ENCODE measurements at regions not wholly inside any gene's neighbourhood (a gene's known extent, or its start where the extent isn't known, plus 50 kb on each side); places are given as distances from the start of the nearest gene placed in this dataset.
A peak's percentile ranks its signal among the peaks of the same experiment; 100 is the strongest.

DNA sequence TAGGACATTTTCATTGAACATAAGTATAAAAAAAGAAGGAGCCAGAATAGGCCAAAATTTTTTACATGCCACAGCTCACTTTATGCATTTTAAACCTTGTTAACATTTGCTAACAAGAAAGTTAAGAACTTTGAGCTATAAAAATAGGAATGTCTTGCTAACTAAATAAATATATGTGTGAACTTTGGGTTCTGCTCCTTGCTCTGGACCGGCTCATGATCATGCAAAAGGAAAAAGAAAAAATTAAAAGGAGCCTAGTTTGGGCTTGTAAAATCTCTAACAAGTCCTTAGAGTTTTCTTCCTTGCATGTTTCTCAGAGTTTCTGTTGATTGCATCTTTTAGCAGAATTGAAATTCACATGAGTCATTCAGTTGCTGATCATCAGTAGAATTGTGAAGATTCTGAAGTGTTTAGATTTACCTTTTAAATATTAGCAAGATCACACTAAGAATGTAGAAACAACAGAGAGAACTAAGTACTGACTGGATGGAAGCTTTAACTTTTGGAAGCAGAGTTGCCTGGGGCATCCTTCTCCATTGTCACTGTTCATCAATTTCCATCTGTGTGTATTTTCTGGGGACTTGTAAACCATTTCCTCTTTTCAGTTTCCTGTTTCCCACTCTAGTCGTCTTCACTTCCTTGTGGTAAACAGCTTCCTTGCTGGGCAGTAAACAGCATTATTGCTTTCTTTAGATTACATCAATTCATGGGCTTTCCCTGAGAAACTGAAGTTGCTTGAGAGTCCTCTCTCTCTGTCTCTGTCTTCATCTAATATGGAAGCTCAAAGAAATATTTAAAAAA lies 458.4 kb upstream of the BTBD3 start:
- Histone ChIP-seq H3K9me3 (ENCODE audit: low read depth) (no peaks in the 10 kb centered on the region), H3K4me3 (no peak overlapping the region), H3K27me3 (no peaks in the 10 kb centered on the region), H3K27ac (no peak overlapping the region), H3K4me1 (ENCODE audit: low read depth) (peaks cover 7% of the 10 kb centered on the region), H3K36me3 (no peaks in the 10 kb centered on the region)
- no peak for DNase-seq (ENCODE audit: low read depth in 1 of 2, low spot score in 1 of 2)
- TF ChIP-seq CTCF (IDR thresholded peaks at IDR 0.05; ENCODE audit: low read depth, low read length), result no peak

DNA sequence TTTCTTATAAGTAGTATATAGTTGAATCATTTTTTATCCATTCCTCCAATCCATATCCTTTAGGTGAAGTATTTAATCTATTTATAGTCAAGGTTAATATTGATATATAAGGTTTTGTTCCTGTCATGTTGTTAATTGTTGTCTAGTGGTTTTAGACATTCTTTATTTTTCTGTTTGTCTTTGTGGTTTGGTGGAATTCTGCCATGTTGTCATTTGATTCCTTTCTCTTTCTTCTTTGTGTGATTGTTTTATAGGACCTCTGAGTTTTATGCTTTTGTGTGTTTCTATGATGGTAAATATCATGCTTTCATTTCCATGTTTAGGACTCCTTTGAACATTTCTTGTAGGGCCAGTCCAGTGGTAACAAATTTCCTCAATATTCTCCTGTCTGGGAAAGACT lies 450.3 kb upstream of the BTBD3 start:
- Histone ChIP-seq H3K36me3 (no peaks in the 10 kb centered on the region), H3K27ac (no peak overlapping the region), H3K4me1 (ENCODE audit: low read depth) (no peaks in the 10 kb centered on the region), H3K4me3 (no peak overlapping the region), H3K27me3 (no peaks in the 10 kb centered on the region), H3K9me3 (ENCODE audit: low read depth) (no peaks in the 10 kb centered on the region)
- TF ChIP-seq CTCF (IDR thresholded peaks at IDR 0.05; ENCODE audit: low read depth, low read length), result no peak
- DNase-seq (ENCODE audit: low read depth in 1 of 2, low spot score in 1 of 2), result no peak

- no peaks in the 10 kb centered on the region for H3K9me3 ChIP-seq (ENCODE audit: low read depth)
Observed at GRCh38 chr20:11468880-11469279, 448.8 kb upstream of the BTBD3 start.

GRCh38 chr20:11469795-11470435 lies 447.8 kb upstream of the BTBD3 start:
- Histone ChIP-seq H3K36me3 (no peaks in the 10 kb centered on the region), H3K4me3 (no peak overlapping the region), H3K27me3 (no peaks in the 10 kb centered on the region), H3K27ac (no peak overlapping the region), H3K4me1 (ENCODE audit: low read depth) (no peaks in the 10 kb centered on the region), H3K9me3 (ENCODE audit: low read depth) (no peaks in the 10 kb centered on the region)
- TF ChIP-seq CTCF (IDR thresholded peaks at IDR 0.05; ENCODE audit: low read depth, low read length), result no peak
- DNase-seq (ENCODE audit: low read depth in 1 of 2, low spot score in 1 of 2), result peak in 1 of 2 donors; percentile 23

More at GRCh38 chr20:11468880-11469279, 448.8 kb upstream of the BTBD3 start:
- Histone ChIP-seq H3K4me3 (no peak overlapping the region), H3K27me3 (no peaks in the 10 kb centered on the region), H3K4me1 (ENCODE audit: low read depth) (no peaks in the 10 kb centered on the region), H3K36me3 (no peaks in the 10 kb centered on the region), H3K27ac (no peak overlapping the region)
- DNase-seq (ENCODE audit: low read depth in 1 of 2, low spot score in 1 of 2), result no peak
- no peak for TF ChIP-seq CTCF (IDR thresholded peaks at IDR 0.05; ENCODE audit: low read depth, low read length)

- TF ChIP-seq CTCF (IDR thresholded peaks at IDR 0.05; ENCODE audit: low read depth, low read length), result no peak
- H3K36me3 ChIP-seq, result no peaks in the 10 kb centered on the region
- H3K4me3 ChIP-seq, result no peak overlapping the region
- no peaks in the 10 kb centered on the region for H3K9me3 ChIP-seq (ENCODE audit: low read depth)
- H3K27ac ChIP-seq, result no peak overlapping the region
- no peaks in the 10 kb centered on the region for H3K4me1 ChIP-seq (ENCODE audit: low read depth)
- no peak for DNase-seq (ENCODE audit: low read depth in 1 of 2, low spot score in 1 of 2)
- H3K27me3 ChIP-seq, result no peaks in the 10 kb centered on the region
Observed at GRCh38 chr20:11473983-11474382, 443.7 kb upstream of the BTBD3 start.
